ENCODE measurements at regions not wholly inside any gene's neighbourhood (a gene's known extent, or its start where the extent isn't known, plus 50 kb on each side); places are given as distances from the start of the nearest gene placed in this dataset.

GRCh38 chr1:104105465-104105864 lies 355.8 kb downstream of the AMY1C start:
- Histone ChIP-seq H3K79me2 (ENCODE audit: control insufficient read depth, insufficient read depth, low read length) (no peaks in the 10 kb centered on the region), H3K9me3 (replicated peaks; ENCODE audit: control insufficient read depth, insufficient read depth, low read length) (no peaks in the 10 kb centered on the region), H3K36me3 (ENCODE audit: control insufficient read depth in 2 of 2, extremely low read depth in 1 of 2, insufficient read depth in 2 of 2, low read length in 2 of 2) (no peaks in the 10 kb centered on the region), H3K4me2 (ENCODE audit: insufficient read depth, low read length) (no peak overlapping the region), H2AFZ (ENCODE audit: low read depth, low read length) (no peak overlapping the region), H3K9ac (replicated peaks; ENCODE audit: extremely low read depth, insufficient read depth, low read length) (no peak overlapping the region), H3K27ac (ENCODE audit: insufficient read depth, low read depth, low read length) (no peak overlapping the region), H3K27me3 (ENCODE audit: control insufficient read depth in 2 of 2, insufficient read depth in 2 of 2, low read length in 2 of 2) (no peaks in the 10 kb centered on the region), H4K20me1 (replicated peaks; ENCODE audit: control insufficient read depth, extremely low read depth, insufficient read depth, low read length) (no peaks in the 10 kb centered on the region), H3K9me1 (replicated peaks; ENCODE audit: control insufficient read depth, extremely low read depth, insufficient read depth, low read length) (no peaks in the 10 kb centered on the region), H3K4me1 (ENCODE audit: control insufficient read depth, extremely low read depth, insufficient read depth, low read length) (no peaks in the 10 kb centered on the region), H3K4me3 (replicated peaks in 1 of 3; ENCODE audit: insufficient read depth in 1 of 3, low read depth in 1 of 3, low read length in 3 of 3) (no peak overlapping the region)
- no peak for DNase-seq (ENCODE audit: low read depth, low spot score)
- FAIRE-seq, result no peak
- POLR2A ChIA-PET, result no interaction called here
- dilution Hi-C loops (cut with MboI; ENCODE audit: extremely low pct_ligation_motif_present, low sequenced_read_pairs) (no loop called here), intact Hi-C loops (cut with micrococcal nuclease) (no loop called here)
- no TSS peak for BruUV-seq (replicated peaks)
- no peak for TF ChIP-seq MAX (IDR thresholded peaks at IDR 0.05; ENCODE audit: insufficient read depth, insufficient read length)
- TF ChIP-seq EZH2 (IDR thresholded peaks at IDR 0.05; ENCODE audit: borderline replicate concordance, low read depth, low read length, severe bottlenecking), result no peak
- no peak for TF ChIP-seq JUN (IDR thresholded peaks at IDR 0.05; ENCODE audit: borderline replicate concordance, insufficient read depth, insufficient read length, low read depth)
- TF ChIP-seq GATA2 (IDR thresholded peaks at IDR 0.05; ENCODE audit: insufficient read depth, insufficient read length, low read depth, low read length), result no peak
- TF ChIP-seq FOS (IDR thresholded peaks at IDR 0.05; ENCODE audit: borderline replicate concordance, insufficient read depth, low read length), result no peak
- TF ChIP-seq POLR2A (IDR thresholded peaks at IDR 0.05; ENCODE audit: low read depth, low read length), result no peak
- no peak for TF ChIP-seq POLR2AphosphoS5 (IDR thresholded peaks at IDR 0.05; ENCODE audit: insufficient read depth, low read depth, low read length)
- no peak for TF ChIP-seq MYC (IDR thresholded peaks at IDR 0.05; ENCODE audit: low read depth, low read length)
- no peak for TF ChIP-seq CTCF (IDR thresholded peaks at IDR 0.05; ENCODE audit: extremely low read depth in 1 of 2, insufficient read depth in 1 of 2, low read depth in 1 of 2, low read length in 2 of 2)
- CTCF ChIA-PET, result no interaction called here

All from endothelial cell of umbilical vein (primary cell).